ENCODE measurements at regions not wholly inside any gene's neighbourhood (a gene's known extent, or its start where the extent isn't known, plus 50 kb on each side); places are given as distances from the start of the nearest gene placed in this dataset.
"Not testable (repeated sequence)": the region's sequence is repeated elsewhere in the genome, so short reads cannot be mapped to it uniquely, and the experiment has no call there.

DNA sequence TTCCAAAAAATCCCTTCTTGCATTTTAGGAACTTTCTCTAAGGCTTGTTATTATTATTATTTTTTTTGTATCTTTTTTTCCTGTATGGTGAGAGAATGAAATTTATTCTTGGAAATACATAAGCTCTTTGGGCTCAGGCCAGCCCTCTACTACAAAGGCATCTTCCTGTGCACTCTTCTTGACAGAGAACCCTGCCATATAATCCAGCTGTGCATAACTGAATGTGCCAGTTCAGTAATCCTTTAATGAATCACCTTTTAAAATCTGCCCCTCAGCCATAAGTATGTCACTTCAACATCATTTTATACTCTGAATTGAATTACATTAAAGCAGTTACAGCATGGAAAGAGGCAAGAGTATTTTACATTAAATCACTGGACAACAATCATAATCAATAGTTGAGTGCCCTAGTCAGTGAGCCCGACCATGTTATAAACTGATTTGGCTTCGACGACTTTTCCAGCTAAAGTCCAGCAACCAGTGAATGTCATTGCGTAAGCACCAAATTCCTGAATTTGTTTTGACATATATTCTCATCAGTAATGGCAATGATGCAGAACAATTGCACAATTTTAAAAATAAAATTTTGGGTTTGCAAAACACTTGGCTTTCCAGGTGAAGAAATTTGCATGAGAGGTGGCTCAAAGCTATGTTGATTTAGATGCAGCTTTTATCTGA lies 59.2 kb upstream of the KCNK2 start:
- TF ChIP-seq, protein P1, sequence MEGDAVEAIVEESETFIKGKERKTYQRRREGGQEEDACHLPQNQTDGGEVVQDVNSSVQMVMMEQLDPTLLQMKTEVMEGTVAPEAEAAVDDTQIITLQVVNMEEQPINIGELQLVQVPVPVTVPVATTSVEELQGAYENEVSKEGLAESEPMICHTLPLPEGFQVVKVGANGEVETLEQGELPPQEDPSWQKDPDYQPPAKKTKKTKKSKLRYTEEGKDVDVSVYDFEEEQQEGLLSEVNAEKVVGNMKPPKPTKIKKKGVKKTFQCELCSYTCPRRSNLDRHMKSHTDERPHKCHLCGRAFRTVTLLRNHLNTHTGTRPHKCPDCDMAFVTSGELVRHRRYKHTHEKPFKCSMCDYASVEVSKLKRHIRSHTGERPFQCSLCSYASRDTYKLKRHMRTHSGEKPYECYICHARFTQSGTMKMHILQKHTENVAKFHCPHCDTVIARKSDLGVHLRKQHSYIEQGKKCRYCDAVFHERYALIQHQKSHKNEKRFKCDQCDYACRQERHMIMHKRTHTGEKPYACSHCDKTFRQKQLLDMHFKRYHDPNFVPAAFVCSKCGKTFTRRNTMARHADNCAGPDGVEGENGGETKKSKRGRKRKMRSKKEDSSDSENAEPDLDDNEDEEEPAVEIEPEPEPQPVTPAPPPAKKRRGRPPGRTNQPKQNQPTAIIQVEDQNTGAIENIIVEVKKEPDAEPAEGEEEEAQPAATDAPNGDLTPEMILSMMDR (IDR thresholded peaks at IDR 0.05; ENCODE audit: low read depth, low read length) = no peak
- Histone ChIP-seq H3K4me3 (no peak overlapping the region), H3K27me3 (no peaks in the 10 kb centered on the region), H3K4me1 (ENCODE audit: low read depth) (no peaks in the 10 kb centered on the region), H3K36me3 (no peaks in the 10 kb centered on the region), H3K9me3 (ENCODE audit: low read depth) (no peaks in the 10 kb centered on the region), H3K27ac (no peak overlapping the region)
- peak in 1 of 2 donors; percentile 68 for DNase-seq (ENCODE audit: low read depth in 1 of 2, low spot score in 1 of 2)

DNA sequence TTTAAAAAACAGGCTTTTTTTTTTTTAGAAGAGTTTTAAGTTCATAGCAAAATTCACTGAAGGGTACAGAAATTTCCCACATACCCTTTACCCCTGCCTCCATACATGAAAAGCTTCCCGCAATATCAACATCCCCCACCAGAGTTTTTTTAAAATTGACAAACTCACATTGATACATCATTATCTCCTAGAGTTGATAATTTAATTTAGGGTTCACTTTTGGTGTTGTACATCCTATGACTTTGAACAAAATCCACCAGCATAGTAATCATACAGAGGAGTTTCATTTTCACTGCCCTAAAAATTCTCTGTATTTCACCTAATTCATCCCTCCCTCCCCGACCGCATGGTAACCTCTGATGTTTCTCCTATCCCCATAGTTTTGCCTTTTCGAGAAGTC lies 53.6 kb upstream of the KCNK2 start:
- Histone ChIP-seq H3K27ac (no peak overlapping the region), H3K4me3 (no peak overlapping the region), H3K9me3 (ENCODE audit: low read depth) (no peaks in the 10 kb centered on the region), H3K36me3 (no peaks in the 10 kb centered on the region), H3K4me1 (ENCODE audit: low read depth) (no peaks in the 10 kb centered on the region), H3K27me3 (no peaks in the 10 kb centered on the region)
- TF ChIP-seq, protein P1 (IDR thresholded peaks at IDR 0.05; ENCODE audit: low read depth, low read length) = no peak
- DNase-seq (ENCODE audit: low read depth in 1 of 2, low spot score in 1 of 2) = no peak

DNA sequence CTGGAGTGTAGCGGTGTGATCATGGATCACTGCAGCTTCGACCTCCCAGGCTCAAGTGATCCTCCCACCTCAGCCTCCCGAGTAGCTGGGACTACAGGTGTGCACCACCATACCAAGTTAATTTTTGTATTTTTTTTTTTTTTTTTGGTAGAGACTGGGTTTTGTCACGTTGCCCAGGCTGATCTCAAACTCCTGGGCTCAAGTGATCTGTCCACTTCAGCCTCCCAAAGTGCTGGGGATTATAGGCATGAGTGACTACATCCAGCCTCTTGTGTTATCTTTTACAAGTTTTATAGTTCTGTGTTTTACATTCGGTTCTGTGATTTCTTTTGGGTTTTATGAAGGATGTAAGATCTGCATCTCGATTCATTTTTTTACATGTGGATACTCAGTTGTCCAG lies 52.0 kb upstream of the KCNK2 start:
- H3K36me3 ChIP-seq; H3K4me3 ChIP-seq; H3K27me3 ChIP-seq; H3K27ac ChIP-seq; DNase-seq (ENCODE audit: low read depth in 1 of 2, low spot score in 1 of 2); H3K9me3 ChIP-seq (ENCODE audit: low read depth); H3K4me1 ChIP-seq (ENCODE audit: low read depth): not testable (repeated sequence)

DNA sequence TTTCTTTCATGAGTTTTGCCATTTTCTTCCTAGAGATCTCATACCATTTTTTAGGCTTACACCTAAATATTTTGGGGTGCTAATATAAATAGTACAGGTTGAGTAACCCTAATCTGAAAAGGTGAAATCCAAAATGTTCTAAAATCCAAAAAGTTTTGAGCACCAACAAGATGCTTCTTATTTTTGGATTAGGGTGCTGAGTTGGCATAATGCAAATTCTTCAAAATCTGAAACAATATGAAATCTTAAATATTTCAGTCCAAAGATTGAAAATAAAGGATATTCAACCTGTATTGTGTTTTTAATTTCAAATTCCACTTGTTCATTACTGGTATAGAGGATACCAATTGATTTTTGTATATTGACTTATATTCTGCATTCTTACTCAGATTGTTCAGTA lies 51.1 kb upstream of the KCNK2 start:
- Histone ChIP-seq H3K4me3 (no peak overlapping the region), H3K27ac (no peak overlapping the region), H3K4me1 (ENCODE audit: low read depth) (no peaks in the 10 kb centered on the region), H3K9me3 (ENCODE audit: low read depth) (no peaks in the 10 kb centered on the region), H3K27me3 (peaks cover 9% of the 10 kb centered on the region), H3K36me3 (no peaks in the 10 kb centered on the region)
- TF ChIP-seq, protein P1 (IDR thresholded peaks at IDR 0.05; ENCODE audit: low read depth, low read length) = no peak
- DNase-seq (ENCODE audit: low read depth in 1 of 2, low spot score in 1 of 2) = no peak

All from cardiac muscle cell (in vitro differentiated cells and primary cell).